IMR-90 (cell line): ENCODE measurements at regions not wholly inside any gene's neighbourhood (a gene's known extent, or its start where the extent isn't known, plus 50 kb on each side); places are given as distances from the start of the nearest gene placed in this dataset.

Source experiments
- ATAC-seq: fragments of 200-7000 bp; cut with Tn5 transposase; 2 replicates; pipeline ENCODE4 v1.9.1; 2020; ENCODE audit warnings: low read depth, mild to moderate bottlenecking, moderate library complexity
- BruUV-seq: library from RNA; stranded (reverse); fragments of 400-500 nt; replicated peaks from 2 replicates; lab custom pipeline; 2021; lab: Mats Ljungman, UMichigan
- CTCF ChIA-PET: fragments of 300-600 bp; formaldehyde crosslinking; extraction: SDS; loops from one replicate; lab custom pipeline; 2021; ENCODE audit warnings: antibody characterized with exemption; lab: Yijun Ruan, JAX
- POLR2A ChIA-PET: fragments of 300-600 bp; sonication (Branson Sonifier 250); formaldehyde crosslinking; loops from one replicate; lab custom pipeline; 2022; ENCODE audit warnings: antibody characterized with exemption; ENCODE audit not compliant: unreplicated experiment; lab: Charles Lee
- DNase-seq: peaks from one replicate; pipeline ENCODE4 v3.0.0; 2013
- H2AFZ ChIP-seq: replicated peaks from 2 replicates; pipeline ENCODE3; 2013; ENCODE audit warnings: low read length, mild to moderate bottlenecking; ENCODE audit not compliant: poor library complexity
- H2AK5ac ChIP-seq: 2 replicates; pipeline ENCODE4 v1.6.1; 2013; ENCODE audit warnings: low read depth, low read length, inconsistent platforms
- H2AK9ac ChIP-seq: replicated peaks from 2 replicates; pipeline ENCODE3; 2013; ENCODE audit warnings: mild to moderate bottlenecking, low read depth, low read length, moderate library complexity; ENCODE audit not compliant: poor library complexity
- H2BK120ac ChIP-seq: 2 replicates; pipeline ENCODE4 v1.6.1; 2013; ENCODE audit warnings: low read depth, low read length, inconsistent platforms
- H2BK15ac ChIP-seq: 3 replicates; pipeline ENCODE4 v1.6.1; 2013; ENCODE audit warnings: low read depth, low read length, inconsistent platforms
- H2BK20ac ChIP-seq: 2 replicates; pipeline ENCODE4 v1.6.1; 2013; ENCODE audit warnings: low read depth, mild to moderate bottlenecking, inconsistent platforms, low read length, moderate library complexity
- H2BK5ac ChIP-seq: 2 replicates; pipeline ENCODE4 v1.6.1; 2013; ENCODE audit warnings: mild to moderate bottlenecking, low read depth, low read length, inconsistent platforms; ENCODE audit not compliant: poor library complexity, severe bottlenecking
- H3K14ac ChIP-seq: replicated peaks from 2 replicates; pipeline ENCODE4 v1.6.1; 2013; ENCODE audit warnings: low read depth, low read length, inconsistent platforms
- H3K18ac ChIP-seq: 2 replicates; pipeline ENCODE4 v1.6.1; 2013; ENCODE audit warnings: low read depth, low read length, control low read depth
- H3K23ac ChIP-seq: 2 replicates; pipeline ENCODE4 v1.6.1; 2013; ENCODE audit warnings: low read depth, low read length, inconsistent platforms
- H3K27ac ChIP-seq: 2 replicates; pipeline ENCODE4 v1.5.1; 2013; ENCODE audit warnings: mild to moderate bottlenecking, control low read depth, low read length; ENCODE audit not compliant: insufficient read depth
- H3K27me3 ChIP-seq: 2 replicates; pipeline ENCODE4 v1.6.1; 2013; ENCODE audit warnings: low read length; ENCODE audit not compliant: control insufficient read depth, insufficient read depth
- H3K36me3 ChIP-seq: 2 replicates; pipeline ENCODE4 v1.6.1; 2013; ENCODE audit warnings: low read length, mixed read lengths; ENCODE audit not compliant: control insufficient read depth, insufficient read depth
- H3K4ac ChIP-seq: 2 replicates; pipeline ENCODE4 v1.6.1; 2013; ENCODE audit warnings: low read depth, low read length, inconsistent platforms
- H3K4me1 ChIP-seq: 2 replicates; pipeline ENCODE4 v1.6.1; 2013; ENCODE audit warnings: low read length, mixed read lengths; ENCODE audit not compliant: control insufficient read depth, insufficient read depth
- H3K4me2 ChIP-seq: 2 replicates; pipeline ENCODE4 v1.6.1; 2013; ENCODE audit warnings: low read depth, mild to moderate bottlenecking, control low read depth, low read length, moderate library complexity
- H3K4me3 ChIP-seq: 2 replicates; pipeline ENCODE4 v1.5.1; 2013; ENCODE audit warnings: low read depth, mild to moderate bottlenecking, control low read depth, low read length, moderate library complexity; ENCODE audit not compliant: insufficient read depth
- H3K56ac ChIP-seq: 2 replicates; pipeline ENCODE4 v1.6.1; 2013; ENCODE audit warnings: low read length, inconsistent platforms; ENCODE audit not compliant: insufficient read depth; ENCODE audit errors: extremely low read depth
- H3K79me1 ChIP-seq, 2 experiments: 2 replicates each; pipeline ENCODE4 v1.6.1; 2013; ENCODE audit warnings: low read length in 2 of 2, inconsistent platforms in 1 of 2, low read depth in 1 of 2
- H3K9ac ChIP-seq: 2 replicates; pipeline ENCODE4 v1.6.1; 2013; ENCODE audit warnings: low read depth, low read length, control low read depth
- H3K9me1 ChIP-seq: 2 replicates; pipeline ENCODE4 v1.6.1; 2013; ENCODE audit warnings: low read length, inconsistent platforms; ENCODE audit not compliant: insufficient read depth
- H3K9me3 ChIP-seq: 2 replicates; pipeline ENCODE4 v1.6.1; 2013; ENCODE audit warnings: low read length; ENCODE audit not compliant: control insufficient read depth, insufficient read depth
- H4K20me1 ChIP-seq: 2 replicates; pipeline ENCODE4 v1.6.1; 2013; ENCODE audit warnings: low read length, inconsistent platforms; ENCODE audit not compliant: insufficient read depth
- H4K5ac ChIP-seq: 2 replicates; pipeline ENCODE4 v1.6.1; 2013; ENCODE audit warnings: mild to moderate bottlenecking, low read depth, low read length, control low read depth
- H4K8ac ChIP-seq, 2 experiments: 2 replicates each; pipeline ENCODE4 v1.6.1; 2013; ENCODE audit warnings: low read depth in 2 of 2, low read length in 2 of 2, control low read depth in 1 of 2, inconsistent platforms in 1 of 2
- H4K91ac ChIP-seq: 2 replicates; pipeline ENCODE4 v1.6.1; 2013; ENCODE audit warnings: low read depth, low read length, inconsistent platforms; ENCODE audit not compliant: insufficient read depth
- BHLHE40 ChIP-seq: fragments of 150-350 bp; IDR thresholded peaks from 2 replicates; pipeline ENCODE4 v1.6.1; 2016; ENCODE audit warnings: mild to moderate bottlenecking, low read depth, low read length
- CEBPB ChIP-seq: IDR thresholded peaks from 2 replicates; pipeline ENCODE4 v1.6.1; 2012; ENCODE audit warnings: low read depth, low read length, improper control_type of control experiment
- CHD1 ChIP-seq: IDR thresholded peaks from 2 replicates; pipeline ENCODE4 v1.6.1; 2012; ENCODE audit warnings: low read depth, low read length, improper control_type of control experiment
- CTCF ChIP-seq: conservative IDR thresholded peaks from 2 replicates; pipeline ENCODE4 v1.5.1; 2012; ENCODE audit warnings: mild to moderate bottlenecking, low read depth, low read length, improper control_type of control experiment
- ELK1 ChIP-seq: fragments of 150-350 bp; IDR thresholded peaks from 2 replicates; pipeline ENCODE4 v1.6.1; 2016; ENCODE audit warnings: low read depth, mild to moderate bottlenecking, low read length, moderate library complexity, borderline replicate concordance
- FOS ChIP-seq: fragments of 150-350 bp; IDR thresholded peaks from 2 replicates; pipeline ENCODE4 v1.6.1; 2016; ENCODE audit warnings: low read depth, low read length
- MAFK ChIP-seq: IDR thresholded peaks from 2 replicates; pipeline ENCODE4 v1.6.1; 2012; ENCODE audit warnings: low read depth, low read length, improper control_type of control experiment
- MAZ ChIP-seq: IDR thresholded peaks from 2 replicates; pipeline ENCODE4 v1.6.1; 2012; ENCODE audit warnings: low read depth, mild to moderate bottlenecking, low read length, improper control_type of control experiment, moderate library complexity, borderline replicate concordance
- MXI1 ChIP-seq: IDR thresholded peaks from 2 replicates; pipeline ENCODE4 v1.6.1; 2012; ENCODE audit warnings: low read depth, mild to moderate bottlenecking, low read length, moderate library complexity, borderline replicate concordance
- NFE2L2 ChIP-seq: fragments of 150-350 bp; IDR thresholded peaks from 2 replicates; pipeline ENCODE4 v1.6.1; 2016; ENCODE audit warnings: low read depth, mild to moderate bottlenecking, low read length
- POLR2A ChIP-seq: IDR thresholded peaks from 2 replicates; pipeline ENCODE4 v1.6.1; 2012; ENCODE audit warnings: mild to moderate bottlenecking, low read depth, low read length
- RAD21 ChIP-seq: IDR thresholded peaks from 2 replicates; pipeline ENCODE4 v1.6.1; 2012; ENCODE audit warnings: low read length, improper control_type of control experiment
- RCOR1 ChIP-seq: IDR thresholded peaks from 2 replicates; pipeline ENCODE4 v1.6.1; 2012; ENCODE audit warnings: mild to moderate bottlenecking, low read length, improper control_type of control experiment; ENCODE audit not compliant: insufficient replicate concordance
- RFX5 ChIP-seq: IDR thresholded peaks from 2 replicates; pipeline ENCODE4 v1.8.0; 2012; ENCODE audit warnings: low read depth, mild to moderate bottlenecking, low read length, moderate library complexity
- SMC3 ChIP-seq: fragments of 150-350 bp; IDR thresholded peaks from 2 replicates; pipeline ENCODE4 v1.6.1; 2016; ENCODE audit warnings: low read depth, mild to moderate bottlenecking, antibody characterized with exemption, low read length, moderate library complexity
- USF2 ChIP-seq: fragments of 150-350 bp; IDR thresholded peaks from 2 replicates; pipeline ENCODE4 v1.6.1; 2017; ENCODE audit warnings: mild to moderate bottlenecking, antibody characterized with exemption, low read length, low read depth
- WGBS, 2 experiments: methylation state at CpG; one replicate each; pipeline versions ENCODE4 v1.1.5 to v1.1.7; 2013; ENCODE audit warnings: missing lambda C conversion rate in 2 of 2; ENCODE audit not compliant: insufficient read length in 1 of 2; ENCODE audit errors: extremely low coverage in 2 of 2; 5-methylcytosine and 5-hydroxymethylcytosine counted together
- dilution Hi-C: fragments of 300-500 bp; cut with HindIII; formaldehyde crosslinking; loops from one replicate; pipeline ENCODE4 v1.14.3; 2018; ENCODE audit warnings: low sequenced_read_pairs; ENCODE audit not compliant: unreplicated experiment
- in situ Hi-C: fragments of 300-500 bp; cut with MboI; formaldehyde crosslinking; loops from 3 replicates; pipeline ENCODE4 v1.14.3; 2019; ENCODE audit warnings: low sequenced_read_pairs, inconsistent platforms, mixed read lengths
- intact Hi-C: fragments of 100-400 bp; cut with micrococcal nuclease; formaldehyde crosslinking; loops from 2 replicates; pipeline ENCODE4 v1.10.0; 2022

- Histone ChIP-seq H2BK15ac (no peak overlapping the region), H2AK9ac (no peak overlapping the region), H4K91ac (no peak overlapping the region), H2BK5ac (no peak overlapping the region), H2BK120ac (no peak overlapping the region), H3K4me1 (no peaks in the 10 kb centered on the region), H2AK5ac (no peak overlapping the region), H3K4ac (no peak overlapping the region), H4K8ac (no peak overlapping the region), H3K4me2 (no peak overlapping the region), H4K20me1 (no peaks in the 10 kb centered on the region), H3K9me3 (no peaks in the 10 kb centered on the region), H3K14ac (no peak overlapping the region), H3K27ac (no peak overlapping the region), H3K18ac (no peak overlapping the region), H3K56ac (no peak overlapping the region), H2AFZ (no peak overlapping the region), H2BK20ac (no peak overlapping the region), H3K4me3 (no peak overlapping the region), H3K23ac (no peak overlapping the region), H3K9ac (no peak overlapping the region), H3K36me3 (no peaks in the 10 kb centered on the region), H3K79me1 (no peaks in the 10 kb centered on the region), H3K9me1 (no peaks in the 10 kb centered on the region), H4K5ac (no peak overlapping the region), H3K27me3 (no peaks in the 10 kb centered on the region; the same call in 1 of the 2 replicates)
- ChIA-PET CTCF (no interaction called here), POLR2A (no interaction called here)
- in situ Hi-C loops (no loop called here), intact Hi-C loops (no loop called here), dilution Hi-C loops (no loop called here)
- BruUV-seq, result no TSS peak
- no peak for TF ChIP-seq POLR2A
- TF ChIP-seq USF2, result no peak
- TF ChIP-seq SMC3, result no peak
- TF ChIP-seq FOS, result no peak
- TF ChIP-seq NFE2L2, result no peak
- no peak for TF ChIP-seq MAZ
- no peak for TF ChIP-seq RAD21
- no peak for TF ChIP-seq RFX5
- no peak for TF ChIP-seq CHD1
- TF ChIP-seq BHLHE40, result no peak
- no peak for TF ChIP-seq CEBPB
- TF ChIP-seq ELK1, result no peak
- TF ChIP-seq CTCF, result no peak
- TF ChIP-seq MXI1, result no peak
- TF ChIP-seq RCOR1, result no peak
- no peak for TF ChIP-seq MAFK
- WGBS, 2 experiments, result no CpG with 5 or more reads among the region's 3 CpGs
- no peak for ATAC-seq
- DNase-seq, result no peak
Observed at GRCh38 chr12:42903736-42904135, 314.2 kb upstream of the PRICKLE1 start.
